ENCODE measurements at regions not wholly inside any gene's neighbourhood (a gene's known extent, or its start where the extent isn't known, plus 50 kb on each side); places are given as distances from the start of the nearest gene placed in this dataset.

- no peak for DNase-seq (ENCODE audit: extremely low spot score)
- ChIA-PET CTCF (no interaction called here), POLR2A (no interaction called here)
- TF ChIP-seq TARDBP (IDR thresholded peaks at IDR 0.05) (no peak), FOXK2 (IDR thresholded peaks at IDR 0.05) (no peak), LEF1 (IDR thresholded peaks at IDR 0.05; ENCODE audit: borderline replicate concordance) (no peak), SUZ12 (IDR thresholded peaks at IDR 0.05) (no peak), ARNT (IDR thresholded peaks at IDR 0.05) (no peak), ZNF384 (IDR thresholded peaks at IDR 0.05) (no peak), L3MBTL2 (conservative IDR thresholded peaks at IDR 0.05) (no peak), NFRKB (IDR thresholded peaks at IDR 0.05) (no peak), SP1 (IDR thresholded peaks at IDR 0.05) (no peak), FOXM1 (IDR thresholded peaks at IDR 0.05; ENCODE audit: borderline replicate concordance) (no peak), HDGF (IDR thresholded peaks at IDR 0.05; ENCODE audit: borderline replicate concordance) (no peak), FOXA1 (IDR thresholded peaks at IDR 0.05) (no peak)
- TF ChIP-seq, protein P1, sequence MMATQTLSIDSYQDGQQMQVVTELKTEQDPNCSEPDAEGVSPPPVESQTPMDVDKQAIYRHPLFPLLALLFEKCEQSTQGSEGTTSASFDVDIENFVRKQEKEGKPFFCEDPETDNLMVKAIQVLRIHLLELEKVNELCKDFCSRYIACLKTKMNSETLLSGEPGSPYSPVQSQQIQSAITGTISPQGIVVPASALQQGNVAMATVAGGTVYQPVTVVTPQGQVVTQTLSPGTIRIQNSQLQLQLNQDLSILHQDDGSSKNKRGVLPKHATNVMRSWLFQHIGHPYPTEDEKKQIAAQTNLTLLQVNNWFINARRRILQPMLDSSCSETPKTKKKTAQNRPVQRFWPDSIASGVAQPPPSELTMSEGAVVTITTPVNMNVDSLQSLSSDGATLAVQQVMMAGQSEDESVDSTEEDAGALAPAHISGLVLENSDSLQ (IDR thresholded peaks at IDR 0.05) = no peak
Measured at GRCh38 chr18:6598657-6599056, 130.9 kb upstream of the ARHGAP28 start.

DNA sequence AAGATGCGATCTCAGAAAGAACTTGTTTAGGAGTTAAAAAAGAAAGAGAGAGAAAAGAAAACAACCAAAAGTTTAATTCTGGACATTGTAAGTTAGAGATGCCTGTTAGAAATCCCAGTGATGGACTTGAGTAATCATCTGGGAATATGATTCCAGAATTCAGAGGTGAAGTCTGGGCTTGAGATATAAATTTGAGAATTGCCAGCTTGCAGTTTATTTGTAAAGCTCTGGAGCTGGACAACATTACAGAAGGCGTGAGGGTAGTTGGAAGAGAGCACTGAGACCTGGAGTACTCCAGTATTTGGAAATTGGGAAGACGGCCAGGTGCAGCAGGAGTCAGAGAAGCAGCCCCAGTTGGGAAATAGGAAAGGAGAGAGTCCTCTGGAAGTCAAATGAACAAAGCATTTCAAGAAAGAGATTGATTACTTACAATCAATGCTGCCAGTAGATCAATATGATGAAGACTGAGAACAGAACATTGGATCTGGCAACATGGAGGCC, 128.8 kb upstream of the ARHGAP28 start:
- CTCF ChIA-PET = no interaction called here
- DNase-seq (ENCODE audit: extremely low spot score) = no peak
- POLR2A ChIA-PET = no interaction called here
- TF ChIP-seq SUZ12 (IDR thresholded peaks at IDR 0.05) (no peak), ARNT (IDR thresholded peaks at IDR 0.05) (no peak), FOXM1 (IDR thresholded peaks at IDR 0.05; ENCODE audit: borderline replicate concordance) (no peak), LEF1 (IDR thresholded peaks at IDR 0.05; ENCODE audit: borderline replicate concordance) (no peak), ELF4 (IDR thresholded peaks at IDR 0.05) (no peak), FOXA1 (IDR thresholded peaks at IDR 0.05) (no peak), SP1 (IDR thresholded peaks at IDR 0.05) (no peak), L3MBTL2 (conservative IDR thresholded peaks at IDR 0.05) (no peak), CTBP1 (IDR thresholded peaks at IDR 0.05; ENCODE audit: borderline replicate concordance) (no peak), BHLHE40 (IDR thresholded peaks at IDR 0.05; ENCODE audit: borderline replicate concordance) (no peak), ZNF384 (IDR thresholded peaks at IDR 0.05) (no peak), HDGF (IDR thresholded peaks at IDR 0.05; ENCODE audit: borderline replicate concordance) (no peak), NFRKB (IDR thresholded peaks at IDR 0.05) (no peak), FOXK2 (IDR thresholded peaks at IDR 0.05) (no peak), TARDBP (IDR thresholded peaks at IDR 0.05) (no peak)
- TF ChIP-seq, protein P1 (IDR thresholded peaks at IDR 0.05) = no peak

- DNase-seq (ENCODE audit: extremely low spot score) = no peak
- no peak for TF ChIP-seq FOXM1 (IDR thresholded peaks at IDR 0.05; ENCODE audit: borderline replicate concordance)
- no peak for TF ChIP-seq FOXK2 (IDR thresholded peaks at IDR 0.05)
- no peak for TF ChIP-seq ELF4 (IDR thresholded peaks at IDR 0.05)
- no peak for TF ChIP-seq NFRKB (IDR thresholded peaks at IDR 0.05)
- TF ChIP-seq LEF1 (IDR thresholded peaks at IDR 0.05; ENCODE audit: borderline replicate concordance) = no peak
- no peak for TF ChIP-seq ARNT (IDR thresholded peaks at IDR 0.05)
- TF ChIP-seq ZNF384 (IDR thresholded peaks at IDR 0.05) = no peak
- no peak for TF ChIP-seq SUZ12 (IDR thresholded peaks at IDR 0.05)
- TF ChIP-seq TARDBP (IDR thresholded peaks at IDR 0.05) = no peak
- no peak for TF ChIP-seq SP1 (IDR thresholded peaks at IDR 0.05)
- no peak for TF ChIP-seq HDGF (IDR thresholded peaks at IDR 0.05; ENCODE audit: borderline replicate concordance)
- TF ChIP-seq FOXA1 (IDR thresholded peaks at IDR 0.05) = no peak
- ChIA-PET POLR2A (no interaction called here), CTCF (no interaction called here)
Measured at GRCh38 chr18:6601241-6601640, 128.3 kb upstream of the ARHGAP28 start.

DNA sequence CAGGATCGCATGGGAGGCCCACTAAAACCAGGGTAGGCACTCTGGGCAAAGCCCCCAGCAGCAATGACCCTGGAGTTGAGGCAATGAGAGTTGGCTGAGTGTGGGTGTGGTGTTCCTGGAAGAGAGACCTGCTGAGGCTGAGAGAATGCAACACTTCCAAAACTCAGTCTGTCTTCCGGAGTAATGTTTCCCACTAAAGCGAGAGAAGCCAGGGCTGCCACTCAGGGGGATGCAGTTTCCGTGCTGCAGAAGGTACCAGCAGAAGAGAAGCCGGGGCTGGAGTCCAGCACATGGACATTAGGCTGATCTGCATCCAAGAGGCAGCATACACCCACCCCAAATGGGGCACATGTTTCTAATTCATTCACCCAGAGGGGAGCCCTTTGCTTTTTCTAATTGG, 127.2 kb upstream of the ARHGAP28 start:
- no peak for DNase-seq (ENCODE audit: extremely low spot score)
- ChIA-PET POLR2A (no interaction called here), CTCF (no interaction called here)
- TF ChIP-seq ELF4 (IDR thresholded peaks at IDR 0.05) (no peak), HDGF (IDR thresholded peaks at IDR 0.05; ENCODE audit: borderline replicate concordance) (no peak)

- POLR2A ChIA-PET = no interaction called here
- CTCF ChIA-PET = interaction anchor here (0.6 to 1.5 kb wide), 6 partner anchors 13 to 281 kb away, joined by 3 to 7 read pairs (median 4); no protein-coding TSS in a partner anchor
- no peak for DNase-seq (ENCODE audit: extremely low spot score)
- no peak for TF ChIP-seq SUZ12 (IDR thresholded peaks at IDR 0.05)
- no peak for TF ChIP-seq TARDBP (IDR thresholded peaks at IDR 0.05)
- TF ChIP-seq ELF4 (IDR thresholded peaks at IDR 0.05) = no peak
Measured at GRCh38 chr18:6604573-6604941, 125.0 kb upstream of the ARHGAP28 start.

- DNase-seq (ENCODE audit: extremely low spot score) = no peak
- CTCF ChIA-PET = interaction anchor here (0.6 to 1.1 kb wide), 5 partner anchors 20 to 280 kb away, joined by 3 to 7 read pairs (median 3); no protein-coding TSS in a partner anchor
- TF ChIP-seq LEF1 (IDR thresholded peaks at IDR 0.05; ENCODE audit: borderline replicate concordance) = no peak
- no peak for TF ChIP-seq FOXM1 (IDR thresholded peaks at IDR 0.05; ENCODE audit: borderline replicate concordance)
- POLR2A ChIA-PET = no interaction called here
Measured at GRCh38 chr18:6605115-6605869, 124.2 kb upstream of the ARHGAP28 start.

GRCh38 chr18:6606411-6607085, 123.0 kb upstream of the ARHGAP28 start:
- ChIA-PET POLR2A (no interaction called here), CTCF (no interaction called here)
- TF ChIP-seq ZNF384 (IDR thresholded peaks at IDR 0.05) (no peak), FOXA1 (IDR thresholded peaks at IDR 0.05) (no peak), LEF1 (IDR thresholded peaks at IDR 0.05; ENCODE audit: borderline replicate concordance) (no peak), FOXK2 (IDR thresholded peaks at IDR 0.05) (no peak), L3MBTL2 (conservative IDR thresholded peaks at IDR 0.05) (no peak), ELF4 (IDR thresholded peaks at IDR 0.05) (no peak), CTBP1 (IDR thresholded peaks at IDR 0.05; ENCODE audit: borderline replicate concordance) (no peak), SUZ12 (IDR thresholded peaks at IDR 0.05) (no peak), TARDBP (IDR thresholded peaks at IDR 0.05) (no peak), BHLHE40 (IDR thresholded peaks at IDR 0.05; ENCODE audit: borderline replicate concordance) (no peak), FOXM1 (IDR thresholded peaks at IDR 0.05; ENCODE audit: borderline replicate concordance) (no peak)
- no peak for DNase-seq (ENCODE audit: extremely low spot score)

Measured in HEK293T (cell line).